ENCODE measurements at regions not wholly inside any gene's neighbourhood (a gene's known extent, or its start where the extent isn't known, plus 50 kb on each side); places are given as distances from the start of the nearest gene placed in this dataset.

- no peak overlapping the region for H2AFZ ChIP-seq
- no peak overlapping the region for H3K4me2 ChIP-seq
- no peaks in the 10 kb centered on the region for H3K79me2 ChIP-seq
- H3K4me1 ChIP-seq (ENCODE audit: insufficient read depth), result no peaks in the 10 kb centered on the region
- H4K20me1 ChIP-seq (ENCODE audit: insufficient read depth, poor library complexity, severe bottlenecking), result no peaks in the 10 kb centered on the region
- no peak for DNase-seq (ENCODE audit: low spot score)
- WGBS (ENCODE audit: low lambda C conversion rate, missing lambda C conversion rate), result 85% methylated on average over 5 of the region's 5 CpGs
- TF ChIP-seq EZH2 (IDR thresholded peaks at IDR 0.05; ENCODE audit: borderline replicate concordance) (no peak), CTCF (IDR thresholded peaks at IDR 0.05; ENCODE audit: poor library complexity) (no peak), EZH2phosphoT487 (IDR thresholded peaks at IDR 0.05; ENCODE audit: low read depth, severe bottlenecking, unreplicated experiment) (no peak)
- no peaks in the 10 kb centered on the region for H3K9me3 ChIP-seq (ENCODE audit: low read depth)
- H3K4me3 ChIP-seq, result no peak overlapping the region
- no peak overlapping the region for H3K27ac ChIP-seq
- no peaks in the 10 kb centered on the region for H3K36me3 ChIP-seq (replicated peaks; ENCODE audit: insufficient read depth, low read depth)
- H3K9me2 ChIP-seq (replicated peaks; ENCODE audit: insufficient read depth), result no peaks in the 10 kb centered on the region
- H3K27me3 ChIP-seq, result no peaks in the 10 kb centered on the region
These were observed 191.7 kb upstream of the MAP3K7 start for GRCh38 chr6:90778417-90779203.

- no peaks in the 10 kb centered on the region for H3K27me3 ChIP-seq
- H3K9me2 ChIP-seq (replicated peaks; ENCODE audit: insufficient read depth), result no peaks in the 10 kb centered on the region
- H3K79me2 ChIP-seq, result no peaks in the 10 kb centered on the region
- no peaks in the 10 kb centered on the region for H3K36me3 ChIP-seq (replicated peaks; ENCODE audit: insufficient read depth, low read depth)
- no peaks in the 10 kb centered on the region for H4K20me1 ChIP-seq (ENCODE audit: insufficient read depth, poor library complexity, severe bottlenecking)
- H3K9me3 ChIP-seq (ENCODE audit: low read depth), result no peaks in the 10 kb centered on the region
- H3K4me1 ChIP-seq (ENCODE audit: insufficient read depth), result no peaks in the 10 kb centered on the region
- H3K4me3 ChIP-seq, result no peak overlapping the region
- no peak overlapping the region for H3K27ac ChIP-seq
- H2AFZ ChIP-seq, result no peak overlapping the region
- H3K4me2 ChIP-seq, result no peak overlapping the region
- TF ChIP-seq EZH2 (IDR thresholded peaks at IDR 0.05; ENCODE audit: borderline replicate concordance), result no peak
- no peak for DNase-seq (ENCODE audit: low spot score)
These were observed 183.9 kb upstream of the MAP3K7 start for GRCh38 chr6:90770778-90771177.

GRCh38 chr6:90765895-90766294 lies 179.0 kb upstream of the MAP3K7 start:
- 76% methylated on average over 3 of the region's 3 CpGs for WGBS (ENCODE audit: low lambda C conversion rate, missing lambda C conversion rate)
- H3K27ac ChIP-seq, result no peak overlapping the region
- no peak for DNase-seq (ENCODE audit: low spot score)
- no peaks in the 10 kb centered on the region for H3K36me3 ChIP-seq (replicated peaks; ENCODE audit: insufficient read depth, low read depth)
- no peaks in the 10 kb centered on the region for H3K9me2 ChIP-seq (replicated peaks; ENCODE audit: insufficient read depth)
- H2AFZ ChIP-seq, result no peak overlapping the region
- H3K4me3 ChIP-seq, result no peak overlapping the region
- H3K27me3 ChIP-seq, result no peaks in the 10 kb centered on the region
- H3K4me2 ChIP-seq, result no peak overlapping the region
- no peaks in the 10 kb centered on the region for H4K20me1 ChIP-seq (ENCODE audit: insufficient read depth, poor library complexity, severe bottlenecking)
- no peaks in the 10 kb centered on the region for H3K9me3 ChIP-seq (ENCODE audit: low read depth)
- no peaks in the 10 kb centered on the region for H3K4me1 ChIP-seq (ENCODE audit: insufficient read depth)
- no peak for TF ChIP-seq CTCF (IDR thresholded peaks at IDR 0.05; ENCODE audit: poor library complexity)
- TF ChIP-seq EZH2phosphoT487 (IDR thresholded peaks at IDR 0.05; ENCODE audit: low read depth, severe bottlenecking, unreplicated experiment), result no peak
- no peak for TF ChIP-seq EZH2 (IDR thresholded peaks at IDR 0.05; ENCODE audit: borderline replicate concordance)
- H3K79me2 ChIP-seq, result no peaks in the 10 kb centered on the region

- TF ChIP-seq CTCF (IDR thresholded peaks at IDR 0.05; ENCODE audit: poor library complexity) (no peak), EZH2phosphoT487 (IDR thresholded peaks at IDR 0.05; ENCODE audit: low read depth, severe bottlenecking, unreplicated experiment) (no peak), EZH2 (IDR thresholded peaks at IDR 0.05; ENCODE audit: borderline replicate concordance) (no peak)
- Histone ChIP-seq H3K4me3 (no peak overlapping the region), H4K20me1 (ENCODE audit: insufficient read depth, poor library complexity, severe bottlenecking) (no peaks in the 10 kb centered on the region), H3K27me3 (no peaks in the 10 kb centered on the region), H3K9me2 (replicated peaks; ENCODE audit: insufficient read depth) (no peaks in the 10 kb centered on the region), H3K9me3 (ENCODE audit: low read depth) (no peaks in the 10 kb centered on the region), H3K79me2 (no peaks in the 10 kb centered on the region), H2AFZ (no peak overlapping the region), H3K36me3 (replicated peaks; ENCODE audit: insufficient read depth, low read depth) (no peaks in the 10 kb centered on the region), H3K4me2 (no peak overlapping the region), H3K27ac (no peak overlapping the region), H3K4me1 (ENCODE audit: insufficient read depth) (no peaks in the 10 kb centered on the region)
- 59% methylated on average over 2 of the region's 2 CpGs for WGBS (ENCODE audit: low lambda C conversion rate, missing lambda C conversion rate)
- DNase-seq (ENCODE audit: low spot score), result no peak
These were observed 178.6 kb upstream of the MAP3K7 start for GRCh38 chr6:90765491-90765890.

All from hepatocyte (in vitro differentiated cells).